GM12891 (cell line): ENCODE measurements at regions not wholly inside any gene's neighbourhood (a gene's known extent, or its start where the extent isn't known, plus 50 kb on each side); places are given as distances from the start of the nearest gene placed in this dataset.

Experiments
- POLR2A ChIP-seq: IDR thresholded peaks from 2 replicates; pipeline ENCODE4 v1.6.1; 2011; ENCODE audit warnings: low read depth, low read length, control low read depth
- TAF1 ChIP-seq: IDR thresholded peaks from 2 replicates; pipeline ENCODE4 v1.6.1; 2011; ENCODE audit warnings: low read depth, low read length, control low read depth

DNA sequence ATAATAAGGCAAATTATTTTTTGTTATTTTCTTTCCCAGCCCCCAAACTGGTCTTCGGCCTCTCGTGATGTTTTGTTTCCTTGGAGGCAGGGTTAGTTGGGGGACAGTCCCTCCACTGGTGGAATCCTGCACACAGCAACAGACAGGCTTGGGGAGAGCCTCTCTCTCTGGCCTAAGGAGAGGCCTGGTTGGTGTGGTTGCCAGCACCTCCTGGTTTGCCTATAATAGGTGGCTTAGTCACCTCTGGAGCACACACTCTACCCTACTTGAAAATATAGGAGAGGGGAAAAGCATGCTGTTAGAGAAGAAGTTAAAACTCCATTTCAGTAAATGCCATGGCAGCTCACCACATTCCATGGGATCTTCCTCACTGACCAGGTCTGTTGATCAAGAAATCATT lies 417.2 kb upstream of the MEIS1 start:
- no peak for TF ChIP-seq TAF1
- no peak for TF ChIP-seq POLR2A
